GM10266 (cell line): ENCODE measurements at regions not wholly inside any gene's neighbourhood (a gene's known extent, or its start where the extent isn't known, plus 50 kb on each side); places are given as distances from the start of the nearest gene placed in this dataset.

Experiments used
- DNase-seq: peaks from one replicate; pipeline ENCODE4 v3.0.0; 2012; ENCODE audit errors: extremely low spot score
- CTCF ChIP-seq: IDR thresholded peaks from 2 replicates; pipeline ENCODE4 v1.5.1; 2012; ENCODE audit warnings: mild to moderate bottlenecking, low read depth; ENCODE audit not compliant: control insufficient read depth, insufficient read depth; ENCODE audit errors: missing control alignments

- DNase-seq = no peak
- TF ChIP-seq CTCF = no peak
These were observed 176.8 kb downstream of the ARL4C start for GRCh38 chr2:234320066-234320465.

- no peak for TF ChIP-seq CTCF
- DNase-seq = no peak
These were observed 178.5 kb downstream of the ARL4C start for GRCh38 chr2:234318361-234318760.

- no peak for TF ChIP-seq CTCF
- no peak for DNase-seq
These were observed 183.3 kb downstream of the ARL4C start for GRCh38 chr2:234313558-234313957.

- DNase-seq = no peak
- TF ChIP-seq CTCF = no peak
These were observed 186.7 kb downstream of the ARL4C start for GRCh38 chr2:234310166-234310565.

- no peak for TF ChIP-seq CTCF
These were observed 187.4 kb downstream of the ARL4C start for GRCh38 chr2:234309431-234309830.

GRCh38 chr2:234308813-234309195 is 188.1 kb downstream of the ARL4C start:
- DNase-seq = peak; percentile 54
- no peak for TF ChIP-seq CTCF

More at GRCh38 chr2:234309431-234309830, 187.4 kb downstream of the ARL4C start:
- DNase-seq = no peak

- DNase-seq = no peak
- no peak for TF ChIP-seq CTCF
These were observed 188.6 kb downstream of the ARL4C start for GRCh38 chr2:234308073-234308812.
